Neural cell (in vitro differentiated cells): ENCODE measurements at regions not wholly inside any gene's neighbourhood (a gene's known extent, or its start where the extent isn't known, plus 50 kb on each side); places are given as distances from the start of the nearest gene placed in this dataset.

ENCODE experiments used
- H2AFZ ChIP-seq: fragments of 200-600, 300-800 bp; sonication (generic), shearing (Covaris generic); 2 replicates; pipeline ENCODE4 v1.6.0; 2014; ENCODE audit warnings: low read depth, mild to moderate bottlenecking, antibody characterized with exemption, low read length, moderate library complexity
- H3F3A ChIP-seq: fragments of 200-600 bp; shearing (Covaris generic); 2 replicates; pipeline ENCODE4 v1.6.1; 2016; ENCODE audit warnings: mild to moderate bottlenecking, moderate library complexity, mixed read lengths, antibody characterized with exemption, low read length; ENCODE audit not compliant: insufficient read depth, poor library complexity, severe bottlenecking
- H3K27ac ChIP-seq: fragments of 200-600, 300-800 bp; sonication (generic), shearing (Covaris generic); 2 replicates; pipeline ENCODE4 v1.5.1; 2014; ENCODE audit warnings: mild to moderate bottlenecking, low read length, moderate library complexity
- H3K27me3 ChIP-seq: fragments of 300-800, 200-600 bp; sonication (generic), shearing (Covaris generic); 2 replicates; pipeline ENCODE4 v1.6.0; 2014; ENCODE audit warnings: mild to moderate bottlenecking, low read depth, low read length, moderate library complexity; ENCODE audit not compliant: insufficient read depth
- H3K36me3 ChIP-seq: fragments of 300-800, 200-600 bp; sonication (generic), shearing (Covaris generic); 2 replicates; pipeline ENCODE4 v1.5.1; 2014; ENCODE audit warnings: mild to moderate bottlenecking, antibody characterized with exemption, low read length, moderate library complexity; ENCODE audit not compliant: insufficient read depth
- H3K4me2 ChIP-seq: fragments of 300-800, 200-600 bp; sonication (generic), shearing (Covaris generic); 2 replicates; pipeline ENCODE4 v1.6.0; 2014; ENCODE audit warnings: mild to moderate bottlenecking, low read length
- H3K4me3 ChIP-seq: fragments of 300-800, 200-600 bp; sonication (generic), shearing (Covaris generic); 2 replicates; pipeline ENCODE4 v1.5.1; 2014; ENCODE audit warnings: mild to moderate bottlenecking, low read length, moderate library complexity
- H3K79me2 ChIP-seq: fragments of 200-600 bp; shearing (Covaris generic); replicated peaks from 2 replicates; pipeline ENCODE4 v1.6.0; 2014; ENCODE audit warnings: mild to moderate bottlenecking, low read length, moderate library complexity; ENCODE audit not compliant: insufficient read depth
- H3K9ac ChIP-seq: fragments of 300-800, 200-600 bp; sonication (generic), shearing (Covaris generic); 2 replicates; pipeline ENCODE4 v1.6.1; 2016; ENCODE audit warnings: mild to moderate bottlenecking, low read length, mixed read lengths
- H3K9me2 ChIP-seq: fragments of 200-600 bp; shearing (Covaris generic); 2 replicates; pipeline ENCODE4 v1.6.1; 2016; ENCODE audit warnings: mild to moderate bottlenecking, low read length, mixed read lengths; ENCODE audit not compliant: insufficient read depth
- H3K9me3 ChIP-seq: fragments of 200-600, 300-800 bp; sonication (generic), shearing (Covaris generic); 2 replicates; pipeline ENCODE4 v1.6.1; 2016; ENCODE audit warnings: mild to moderate bottlenecking, mixed run types, low read length, moderate library complexity, mixed read lengths
- H4K20me1 ChIP-seq: fragments of 200-600 bp; shearing (Covaris generic); 2 replicates; pipeline ENCODE4 v1.6.1; 2016; ENCODE audit warnings: mild to moderate bottlenecking, mixed run types; ENCODE audit not compliant: insufficient read depth
- EP300 ChIP-seq: fragments of 450-650 bp; conservative IDR thresholded peaks from 2 replicates; pipeline ENCODE4 v1.6.1; 2014; ENCODE audit warnings: antibody characterized with exemption, mild to moderate bottlenecking, moderate library complexity; ENCODE audit not compliant: poor library complexity, severe bottlenecking
- EZH2 ChIP-seq: fragments of 200-600, 300-800 bp; shearing (Covaris generic), sonication (generic); IDR thresholded peaks from 2 replicates; pipeline ENCODE4 v1.6.1; 2014; ENCODE audit warnings: antibody characterized with exemption, low read length, borderline replicate concordance, mild to moderate bottlenecking; ENCODE audit not compliant: insufficient read depth, poor library complexity, severe bottlenecking
- MXI1 ChIP-seq: fragments of 450-650 bp; conservative IDR thresholded peaks from 2 replicates; pipeline ENCODE4 v1.6.1; 2014; ENCODE audit warnings: antibody characterized with exemption, mild to moderate bottlenecking; ENCODE audit not compliant: poor library complexity, severe bottlenecking
- POLR2AphosphoS5 ChIP-seq: IDR thresholded peaks from 2 replicates; pipeline ENCODE4 v1.6.1; 2012
- RAD21 ChIP-seq: fragments of 450-650 bp; conservative IDR thresholded peaks from 2 replicates; pipeline ENCODE4 v1.6.1; 2014; ENCODE audit warnings: antibody characterized with exemption, mild to moderate bottlenecking, moderate library complexity
- SMC3 ChIP-seq: fragments of 450-650 bp; conservative IDR thresholded peaks from 2 replicates; pipeline ENCODE4 v1.6.1; 2014; ENCODE audit warnings: antibody characterized with exemption, mild to moderate bottlenecking, moderate library complexity; ENCODE audit not compliant: poor library complexity
- TAF1 ChIP-seq: IDR thresholded peaks from 2 replicates; pipeline ENCODE4 v1.6.1; 2012; ENCODE audit warnings: low read depth
- TF ChIP-seq, protein P1 (sequence below): IDR thresholded peaks from 2 replicates; pipeline ENCODE4 v1.6.1; 2012; ENCODE audit warnings: borderline replicate concordance
- TF ChIP-seq, protein P2 (sequence below): fragments of 450-650 bp; IDR thresholded peaks from 2 replicates; pipeline ENCODE4 v1.5.1; 2014; ENCODE audit warnings: antibody characterized with exemption, mild to moderate bottlenecking, moderate library complexity; ENCODE audit not compliant: poor library complexity, severe bottlenecking

- H3F3A ChIP-seq: no peaks in the 10 kb centered on the region
- no peaks in the 10 kb centered on the region for H3K36me3 ChIP-seq
- H2AFZ ChIP-seq: no peak overlapping the region
- no peaks in the 10 kb centered on the region for H3K9me3 ChIP-seq
- H3K27ac ChIP-seq: no peak overlapping the region
- no peak overlapping the region for H3K9ac ChIP-seq
- H3K9me2 ChIP-seq: no peaks in the 10 kb centered on the region
- no peaks in the 10 kb centered on the region for H3K79me2 ChIP-seq
- no peak overlapping the region for H3K4me2 ChIP-seq
- no peak overlapping the region for H3K4me3 ChIP-seq
- H3K27me3 ChIP-seq: no peaks in the 10 kb centered on the region
- TF ChIP-seq, protein P1, sequence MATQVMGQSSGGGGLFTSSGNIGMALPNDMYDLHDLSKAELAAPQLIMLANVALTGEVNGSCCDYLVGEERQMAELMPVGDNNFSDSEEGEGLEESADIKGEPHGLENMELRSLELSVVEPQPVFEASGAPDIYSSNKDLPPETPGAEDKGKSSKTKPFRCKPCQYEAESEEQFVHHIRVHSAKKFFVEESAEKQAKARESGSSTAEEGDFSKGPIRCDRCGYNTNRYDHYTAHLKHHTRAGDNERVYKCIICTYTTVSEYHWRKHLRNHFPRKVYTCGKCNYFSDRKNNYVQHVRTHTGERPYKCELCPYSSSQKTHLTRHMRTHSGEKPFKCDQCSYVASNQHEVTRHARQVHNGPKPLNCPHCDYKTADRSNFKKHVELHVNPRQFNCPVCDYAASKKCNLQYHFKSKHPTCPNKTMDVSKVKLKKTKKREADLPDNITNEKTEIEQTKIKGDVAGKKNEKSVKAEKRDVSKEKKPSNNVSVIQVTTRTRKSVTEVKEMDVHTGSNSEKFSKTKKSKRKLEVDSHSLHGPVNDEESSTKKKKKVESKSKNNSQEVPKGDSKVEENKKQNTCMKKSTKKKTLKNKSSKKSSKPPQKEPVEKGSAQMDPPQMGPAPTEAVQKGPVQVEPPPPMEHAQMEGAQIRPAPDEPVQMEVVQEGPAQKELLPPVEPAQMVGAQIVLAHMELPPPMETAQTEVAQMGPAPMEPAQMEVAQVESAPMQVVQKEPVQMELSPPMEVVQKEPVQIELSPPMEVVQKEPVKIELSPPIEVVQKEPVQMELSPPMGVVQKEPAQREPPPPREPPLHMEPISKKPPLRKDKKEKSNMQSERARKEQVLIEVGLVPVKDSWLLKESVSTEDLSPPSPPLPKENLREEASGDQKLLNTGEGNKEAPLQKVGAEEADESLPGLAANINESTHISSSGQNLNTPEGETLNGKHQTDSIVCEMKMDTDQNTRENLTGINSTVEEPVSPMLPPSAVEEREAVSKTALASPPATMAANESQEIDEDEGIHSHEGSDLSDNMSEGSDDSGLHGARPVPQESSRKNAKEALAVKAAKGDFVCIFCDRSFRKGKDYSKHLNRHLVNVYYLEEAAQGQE: no peak
- TF ChIP-seq POLR2AphosphoS5 (no peak), EZH2 (no peak), RAD21 (no peak), TAF1 (no peak), EP300 (no peak), MXI1 (no peak), SMC3 (no peak)
- TF ChIP-seq, protein P2, sequence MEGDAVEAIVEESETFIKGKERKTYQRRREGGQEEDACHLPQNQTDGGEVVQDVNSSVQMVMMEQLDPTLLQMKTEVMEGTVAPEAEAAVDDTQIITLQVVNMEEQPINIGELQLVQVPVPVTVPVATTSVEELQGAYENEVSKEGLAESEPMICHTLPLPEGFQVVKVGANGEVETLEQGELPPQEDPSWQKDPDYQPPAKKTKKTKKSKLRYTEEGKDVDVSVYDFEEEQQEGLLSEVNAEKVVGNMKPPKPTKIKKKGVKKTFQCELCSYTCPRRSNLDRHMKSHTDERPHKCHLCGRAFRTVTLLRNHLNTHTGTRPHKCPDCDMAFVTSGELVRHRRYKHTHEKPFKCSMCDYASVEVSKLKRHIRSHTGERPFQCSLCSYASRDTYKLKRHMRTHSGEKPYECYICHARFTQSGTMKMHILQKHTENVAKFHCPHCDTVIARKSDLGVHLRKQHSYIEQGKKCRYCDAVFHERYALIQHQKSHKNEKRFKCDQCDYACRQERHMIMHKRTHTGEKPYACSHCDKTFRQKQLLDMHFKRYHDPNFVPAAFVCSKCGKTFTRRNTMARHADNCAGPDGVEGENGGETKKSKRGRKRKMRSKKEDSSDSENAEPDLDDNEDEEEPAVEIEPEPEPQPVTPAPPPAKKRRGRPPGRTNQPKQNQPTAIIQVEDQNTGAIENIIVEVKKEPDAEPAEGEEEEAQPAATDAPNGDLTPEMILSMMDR: no peak
- H4K20me1 ChIP-seq: no peaks in the 10 kb centered on the region
Measured at GRCh38 chr2:211144974-211145665, 588.7 kb downstream of the CPS1 start.

DNA sequence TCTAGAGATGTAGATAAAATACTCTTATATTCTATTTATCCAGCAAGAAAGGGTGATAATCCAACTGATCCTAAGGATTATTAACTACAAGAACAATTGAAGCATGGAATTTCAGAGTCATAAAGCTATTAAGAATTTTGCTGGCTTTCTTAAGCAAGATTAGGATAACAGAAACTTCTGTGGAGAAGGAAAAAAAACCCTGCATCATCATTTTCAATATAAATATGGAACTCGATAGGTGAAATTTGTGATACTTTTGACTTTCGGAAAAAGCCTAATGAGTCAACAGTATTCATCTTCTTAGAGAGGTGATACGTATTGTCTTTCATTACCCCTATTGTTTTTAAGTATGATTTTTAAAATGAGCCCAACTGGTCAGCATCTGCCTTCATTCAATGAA is 593.3 kb downstream of the CPS1 start:
- H3K27ac ChIP-seq: no peak overlapping the region
- H3K4me3 ChIP-seq: no peak overlapping the region
- H4K20me1 ChIP-seq: no peaks in the 10 kb centered on the region
- no peaks in the 10 kb centered on the region for H3K9me3 ChIP-seq
- TF ChIP-seq RAD21: no peak
- no peak for TF ChIP-seq TAF1
- TF ChIP-seq EZH2: no peak
- TF ChIP-seq, protein P2: no peak
- TF ChIP-seq, protein P1: no peak
- TF ChIP-seq POLR2AphosphoS5: no peak
- TF ChIP-seq MXI1: no peak
- TF ChIP-seq SMC3: no peak
- TF ChIP-seq EP300: no peak
- H3K9me2 ChIP-seq: no peaks in the 10 kb centered on the region
- H3K79me2 ChIP-seq: no peaks in the 10 kb centered on the region
- H2AFZ ChIP-seq: no peak overlapping the region
- H3F3A ChIP-seq: no peaks in the 10 kb centered on the region
- H3K27me3 ChIP-seq: no peaks in the 10 kb centered on the region
- H3K36me3 ChIP-seq: no peaks in the 10 kb centered on the region
- H3K9ac ChIP-seq: no peak overlapping the region
- H3K4me2 ChIP-seq: no peak overlapping the region
